ENCODE measurements at regions not wholly inside any gene's neighbourhood (a gene's known extent, or its start where the extent isn't known, plus 50 kb on each side); places are given as distances from the start of the nearest gene placed in this dataset.

DNA sequence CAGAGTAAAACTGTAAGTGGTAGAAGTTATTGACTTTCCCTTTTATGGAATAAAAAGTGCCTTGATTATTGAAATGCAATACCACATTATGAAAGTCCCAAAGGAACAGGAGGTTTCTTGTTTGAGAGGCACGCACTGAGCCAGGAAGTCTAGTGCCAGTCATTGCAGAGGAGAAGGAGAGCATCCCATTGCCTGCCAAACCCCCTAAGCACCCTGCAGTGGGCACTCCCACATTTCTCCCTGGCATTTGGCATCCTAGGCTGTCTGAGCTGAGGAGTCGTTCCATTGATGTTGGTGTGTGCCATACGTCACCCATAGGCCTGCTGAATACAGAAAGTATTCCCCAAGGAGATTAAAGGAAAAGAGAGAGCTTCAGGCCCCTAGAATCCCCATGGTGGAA is 85.7 kb upstream of the MBNL2 start:
- Mint-ChIP-seq H3K4me1 (ENCODE audit: low read depth, unreplicated experiment) (peaks cover 42% of the 10 kb centered on the region), H3K36me3 (ENCODE audit: insufficient read depth, unreplicated experiment) (peaks cover 7% of the 10 kb centered on the region), H3K4me3 (ENCODE audit: unreplicated experiment) (no peak overlapping the region), H3K9me3 (ENCODE audit: unreplicated experiment) (no peaks in the 10 kb centered on the region), H3K27me3 (ENCODE audit: insufficient read depth, unreplicated experiment) (no peaks in the 10 kb centered on the region), H3K27ac (ENCODE audit: unreplicated experiment) (no peak overlapping the region)
- no peak overlapping the region for H3K4me3 ChIP-seq (ENCODE audit: low read depth, low read length)
- intact Hi-C loops (cut with micrococcal nuclease; ENCODE audit: unreplicated experiment) = no loop called here
- no peaks in the 10 kb centered on the region for H3K27me3 ChIP-seq (replicated peaks; ENCODE audit: control insufficient read depth, insufficient read depth, low read length)
- no peak for DNase-seq
- ChIA-PET CTCF (no interaction called here), POLR2A (no interaction called here)
- H3K9me3 ChIP-seq = no peaks in the 10 kb centered on the region
- no TSS peak for BruUV-seq (replicated peaks)
- H3K36me3 ChIP-seq (ENCODE audit: control insufficient read depth, insufficient read depth, low read length) = no peaks in the 10 kb centered on the region
- TF ChIP-seq, protein P1, sequence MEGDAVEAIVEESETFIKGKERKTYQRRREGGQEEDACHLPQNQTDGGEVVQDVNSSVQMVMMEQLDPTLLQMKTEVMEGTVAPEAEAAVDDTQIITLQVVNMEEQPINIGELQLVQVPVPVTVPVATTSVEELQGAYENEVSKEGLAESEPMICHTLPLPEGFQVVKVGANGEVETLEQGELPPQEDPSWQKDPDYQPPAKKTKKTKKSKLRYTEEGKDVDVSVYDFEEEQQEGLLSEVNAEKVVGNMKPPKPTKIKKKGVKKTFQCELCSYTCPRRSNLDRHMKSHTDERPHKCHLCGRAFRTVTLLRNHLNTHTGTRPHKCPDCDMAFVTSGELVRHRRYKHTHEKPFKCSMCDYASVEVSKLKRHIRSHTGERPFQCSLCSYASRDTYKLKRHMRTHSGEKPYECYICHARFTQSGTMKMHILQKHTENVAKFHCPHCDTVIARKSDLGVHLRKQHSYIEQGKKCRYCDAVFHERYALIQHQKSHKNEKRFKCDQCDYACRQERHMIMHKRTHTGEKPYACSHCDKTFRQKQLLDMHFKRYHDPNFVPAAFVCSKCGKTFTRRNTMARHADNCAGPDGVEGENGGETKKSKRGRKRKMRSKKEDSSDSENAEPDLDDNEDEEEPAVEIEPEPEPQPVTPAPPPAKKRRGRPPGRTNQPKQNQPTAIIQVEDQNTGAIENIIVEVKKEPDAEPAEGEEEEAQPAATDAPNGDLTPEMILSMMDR (IDR thresholded peaks at IDR 0.05; ENCODE audit: insufficient read depth in 1 of 2, low read depth in 1 of 2, low read length in 1 of 2, severe bottlenecking in 1 of 2, unreplicated experiment in 1 of 2) = no peak
- peaks cover 40% of the 10 kb centered on the region for H3K4me1 ChIP-seq

- no TSS peak for BruUV-seq (replicated peaks)
- intact Hi-C loops (cut with micrococcal nuclease; ENCODE audit: unreplicated experiment) = loop anchor here (5.0 kb wide), 1 partner anchor 118 kb away; no protein-coding TSS in a partner anchor
Observed at GRCh38 chr13:97139691-97140090, 82.4 kb upstream of the MBNL2 start.

DNA sequence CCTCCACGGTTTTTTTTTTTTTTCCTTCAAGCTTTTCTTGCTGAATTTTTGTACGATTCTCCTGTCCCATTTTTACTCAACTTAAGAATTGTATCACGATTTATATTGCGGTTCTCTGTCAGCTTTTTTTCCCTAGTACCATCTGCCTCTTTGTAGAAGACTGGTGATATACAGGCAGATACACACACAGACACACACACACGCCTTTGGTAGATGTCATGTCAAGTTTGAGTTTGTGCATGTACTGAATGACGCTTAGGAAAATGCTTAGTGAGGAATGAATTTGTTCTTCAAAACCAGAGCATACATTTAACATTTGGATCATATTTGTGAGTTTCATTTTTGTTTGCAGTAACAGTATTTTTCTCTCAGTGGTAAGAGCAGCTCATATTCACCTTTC is 82.0 kb upstream of the MBNL2 start:
- Histone ChIP-seq H3K4me3 (ENCODE audit: low read depth, low read length) (no peak overlapping the region), H3K4me1 (peaks cover 28% of the 10 kb centered on the region), H3K27me3 (replicated peaks; ENCODE audit: control insufficient read depth, insufficient read depth, low read length) (no peaks in the 10 kb centered on the region), H3K36me3 (ENCODE audit: control insufficient read depth, insufficient read depth, low read length) (no peaks in the 10 kb centered on the region; the same call in none of the 2 replicates), H3K9me3 (no peaks in the 10 kb centered on the region)
- no peaks in the 10 kb centered on the region for H3K27me3 Mint-ChIP-seq (ENCODE audit: insufficient read depth, unreplicated experiment)
- H3K27ac Mint-ChIP-seq (ENCODE audit: unreplicated experiment) = peak overlapping the region; percentile 91
- H3K36me3 Mint-ChIP-seq (ENCODE audit: insufficient read depth, unreplicated experiment) = peaks cover 7% of the 10 kb centered on the region
- no peak for DNase-seq
- no TSS peak for BruUV-seq (replicated peaks)
- peaks cover 34% of the 10 kb centered on the region for H3K4me1 Mint-ChIP-seq (ENCODE audit: low read depth, unreplicated experiment)
- no peak overlapping the region for H3K4me3 Mint-ChIP-seq (ENCODE audit: unreplicated experiment)
- TF ChIP-seq, protein P1 (IDR thresholded peaks at IDR 0.05; ENCODE audit: insufficient read depth in 1 of 2, low read depth in 1 of 2, low read length in 1 of 2, severe bottlenecking in 1 of 2, unreplicated experiment in 1 of 2) = no peak
- intact Hi-C loops (cut with micrococcal nuclease; ENCODE audit: unreplicated experiment) = loop anchor here (5.0 kb wide), 1 partner anchor 117 kb away; no protein-coding TSS in a partner anchor
- ChIA-PET POLR2A (no interaction called here), CTCF (interaction anchor here (4.0 kb wide), 1 partner anchor 30 kb away, joined by 33 read pairs; no protein-coding TSS in a partner anchor)
- no peaks in the 10 kb centered on the region for H3K9me3 Mint-ChIP-seq (ENCODE audit: unreplicated experiment)

More at GRCh38 chr13:97139691-97140090, 82.4 kb upstream of the MBNL2 start:
- Mint-ChIP-seq H3K36me3 (ENCODE audit: insufficient read depth, unreplicated experiment) (peaks cover 7% of the 10 kb centered on the region), H3K27ac (ENCODE audit: unreplicated experiment) (peak overlapping the region; percentile 91), H3K9me3 (ENCODE audit: unreplicated experiment) (no peaks in the 10 kb centered on the region), H3K4me1 (ENCODE audit: low read depth, unreplicated experiment) (peaks cover 31% of the 10 kb centered on the region), H3K27me3 (ENCODE audit: insufficient read depth, unreplicated experiment) (no peaks in the 10 kb centered on the region), H3K4me3 (ENCODE audit: unreplicated experiment) (no peak overlapping the region)
- POLR2A ChIA-PET = no interaction called here
- H3K4me3 ChIP-seq (ENCODE audit: low read depth, low read length) = no peak overlapping the region
- no peak for DNase-seq
- CTCF ChIA-PET = interaction anchor here (4.0 kb wide), 1 partner anchor 30 kb away, joined by 33 read pairs; no protein-coding TSS in a partner anchor
- H3K9me3 ChIP-seq = no peaks in the 10 kb centered on the region
- TF ChIP-seq, protein P1 (IDR thresholded peaks at IDR 0.05; ENCODE audit: insufficient read depth in 1 of 2, low read depth in 1 of 2, low read length in 1 of 2, severe bottlenecking in 1 of 2, unreplicated experiment in 1 of 2) = no peak
- H3K36me3 ChIP-seq (ENCODE audit: control insufficient read depth, insufficient read depth, low read length) = no peaks in the 10 kb centered on the region; the same call in none of the 2 replicates
- H3K4me1 ChIP-seq = peaks cover 31% of the 10 kb centered on the region
- no peaks in the 10 kb centered on the region for H3K27me3 ChIP-seq (replicated peaks; ENCODE audit: control insufficient read depth, insufficient read depth, low read length)
